HG03520 (cell line): ENCODE measurements at regions not wholly inside any gene's neighbourhood (a gene's known extent, or its start where the extent isn't known, plus 50 kb on each side); places are given as distances from the start of the nearest gene placed in this dataset.

Experiments
- ATAC-seq: cut with Tn5 transposase; IDR thresholded peaks from one replicate; pipeline ENCODE4 v1.9.1; 2021; ENCODE audit warnings: mild to moderate bottlenecking, moderate library complexity; ENCODE audit not compliant: unreplicated experiment

GRCh38 chr1:81498471-81499462 is 302.0 kb upstream of the ADGRL2 start:
- ATAC-seq = no peak

GRCh38 chr1:81496349-81496748 is 304.4 kb upstream of the ADGRL2 start:
- ATAC-seq = no peak

GRCh38 chr1:81493102-81493869 is 307.4 kb upstream of the ADGRL2 start:
- ATAC-seq = no peak

DNA sequence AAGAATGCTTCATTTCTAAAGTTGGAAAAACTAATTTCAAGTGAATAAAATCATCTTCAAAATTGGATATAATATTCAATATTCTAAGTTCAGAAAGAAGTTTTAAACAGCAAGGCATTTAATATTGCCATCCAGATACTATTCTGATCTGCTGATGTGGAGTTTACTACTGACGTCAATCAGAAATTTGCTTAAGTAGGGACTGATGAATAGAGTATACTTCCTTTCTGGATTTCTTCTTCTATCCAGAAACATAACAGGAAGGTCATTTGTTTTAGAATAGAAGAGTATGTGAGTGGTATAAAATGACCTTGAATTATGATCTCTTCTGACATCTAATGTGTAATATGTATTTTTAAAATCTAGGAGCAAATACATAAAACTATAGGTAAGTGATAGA is 308.1 kb upstream of the ADGRL2 start:
- ATAC-seq = no peak

- ATAC-seq = no peak
Measured at GRCh38 chr1:81490614-81491013, 310.1 kb upstream of the ADGRL2 start.

DNA sequence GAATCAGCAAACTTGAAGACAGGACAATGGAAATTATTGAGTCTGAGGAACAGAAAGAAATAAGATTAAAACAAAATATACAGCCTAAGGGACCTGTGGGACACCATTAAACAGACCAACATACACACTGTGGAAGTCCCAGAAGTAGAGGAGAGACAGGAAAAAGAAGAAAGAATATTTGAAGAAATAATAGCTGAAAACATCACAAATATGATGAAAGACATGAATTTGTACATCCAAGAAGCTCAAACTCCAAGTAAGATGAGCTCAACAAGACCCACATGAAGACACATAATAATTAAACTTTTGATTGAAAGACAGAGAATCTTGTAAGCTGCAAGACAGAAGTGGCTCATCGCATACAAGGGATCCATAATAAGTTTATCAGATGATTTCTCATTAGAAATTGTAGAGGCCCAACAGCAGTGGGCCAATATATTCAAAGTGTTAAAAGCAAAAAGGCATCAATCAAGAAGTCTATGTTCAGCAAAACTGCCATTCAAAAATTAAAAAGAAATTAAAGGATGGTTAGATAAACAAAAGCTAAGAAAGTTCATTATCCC is 311.3 kb upstream of the ADGRL2 start:
- ATAC-seq = no peak

GRCh38 chr1:81484284-81484683 is 316.4 kb upstream of the ADGRL2 start:
- no peak for ATAC-seq

DNA sequence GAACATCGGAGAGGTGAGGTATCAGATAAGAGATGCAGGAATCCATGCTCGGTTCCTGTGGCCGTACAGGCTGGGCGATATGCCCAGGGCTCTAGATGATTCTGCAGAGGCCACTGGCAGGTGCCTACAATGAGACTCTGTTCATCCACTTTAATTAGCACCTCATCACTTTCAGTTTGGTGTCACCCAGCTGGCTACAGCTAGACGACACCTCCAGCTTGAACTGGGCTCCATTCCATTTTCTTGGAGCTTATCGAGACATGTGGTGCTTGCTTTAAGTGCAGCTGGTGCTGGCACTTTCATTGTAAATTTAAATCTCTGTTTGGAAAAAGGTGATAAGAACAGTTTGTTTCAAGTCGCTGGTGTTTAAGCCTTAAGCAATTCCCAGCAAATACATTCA is 322.5 kb upstream of the ADGRL2 start:
- no peak for ATAC-seq

DNA sequence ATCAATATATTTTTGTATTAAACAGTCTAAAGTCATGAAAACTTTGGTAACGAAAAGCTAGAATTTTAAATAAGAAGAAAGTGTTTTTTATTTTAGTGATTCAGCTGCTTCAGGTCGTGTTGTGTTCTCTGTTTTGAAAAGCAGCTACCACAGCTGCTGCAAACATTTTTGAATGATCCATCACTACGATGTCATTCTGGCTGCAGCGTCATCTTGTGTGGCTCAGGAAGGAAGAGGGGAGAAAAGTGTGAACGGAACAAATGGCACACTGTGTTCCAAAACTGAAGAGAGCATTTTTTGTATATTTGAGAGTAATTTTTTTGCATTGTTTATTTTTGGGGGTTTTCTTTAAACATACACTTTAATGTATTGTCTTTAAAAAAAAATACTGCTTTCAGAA is 323.0 kb upstream of the ADGRL2 start:
- no peak for ATAC-seq

DNA sequence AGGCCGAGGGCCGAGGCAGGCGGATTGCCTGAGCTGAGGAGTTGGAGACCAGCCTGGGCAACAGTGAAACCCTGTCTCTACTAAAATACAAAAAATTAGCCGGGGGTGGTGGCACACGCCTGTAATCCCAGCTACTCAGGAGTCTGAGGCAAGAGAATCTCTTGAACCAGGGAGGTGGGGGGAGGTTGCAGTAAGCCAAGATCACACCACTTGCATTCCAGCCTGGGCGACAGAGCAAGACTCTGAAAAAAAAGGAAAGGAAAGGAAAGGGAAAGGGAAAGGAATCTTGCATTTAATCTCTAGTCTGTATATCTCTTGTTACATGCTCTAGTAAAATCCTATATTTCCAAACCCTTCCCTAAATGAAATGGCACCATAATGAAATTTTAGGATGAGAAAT is 328.3 kb upstream of the ADGRL2 start:
- ATAC-seq = no peak

- no peak for ATAC-seq
Measured at GRCh38 chr1:81471255-81471654, 329.5 kb upstream of the ADGRL2 start.

GRCh38 chr1:81470275-81470674 is 330.5 kb upstream of the ADGRL2 start:
- ATAC-seq = no peak

DNA sequence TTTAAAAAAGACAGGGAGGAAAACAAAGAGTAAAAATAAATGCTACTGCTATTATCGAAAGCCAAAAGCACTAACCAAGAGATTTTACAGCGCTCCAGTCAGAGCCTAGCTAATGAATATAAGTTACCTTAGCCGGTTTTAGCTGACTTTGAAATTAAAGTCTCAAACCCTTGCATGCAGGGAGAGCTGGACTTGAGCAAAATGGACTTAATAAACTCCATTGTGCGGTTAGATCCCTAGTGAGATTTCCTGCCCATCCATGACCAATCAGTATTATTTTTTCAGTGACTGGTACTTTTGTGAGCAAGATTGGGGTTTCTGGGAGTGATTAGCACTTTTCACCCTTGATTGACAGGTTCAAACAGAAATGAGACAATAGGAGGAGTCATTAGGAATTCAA is 333.4 kb upstream of the ADGRL2 start:
- ATAC-seq = no peak

GRCh38 chr1:81466961-81467360 is 333.8 kb upstream of the ADGRL2 start:
- no peak for ATAC-seq

- no peak for ATAC-seq
Measured at GRCh38 chr1:81463936-81464837, 336.5 kb upstream of the ADGRL2 start.

- no peak for ATAC-seq
Measured at GRCh38 chr1:81459043-81459442, 341.7 kb upstream of the ADGRL2 start.

- no peak for ATAC-seq
Measured at GRCh38 chr1:81458186-81458585, 342.5 kb upstream of the ADGRL2 start.

DNA sequence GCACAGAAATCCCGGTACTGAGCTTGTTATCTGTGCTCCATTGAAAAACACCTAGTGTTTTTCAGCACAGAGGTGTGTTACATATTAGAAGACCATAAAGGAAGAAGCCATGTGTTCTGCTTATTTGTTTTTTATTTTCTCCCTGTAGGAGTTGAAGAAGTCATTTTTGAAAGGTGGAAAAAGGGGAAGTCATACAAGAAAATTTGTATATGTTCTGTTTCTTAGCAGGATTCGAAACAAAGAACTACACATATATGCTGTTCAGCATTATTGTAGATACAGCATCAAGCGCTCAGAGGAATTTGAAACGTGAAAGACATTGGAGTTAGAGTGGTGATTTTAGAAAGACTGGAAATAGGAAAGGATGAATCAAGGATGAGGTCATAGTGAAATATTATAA is 345.3 kb upstream of the ADGRL2 start:
- ATAC-seq = no peak

DNA sequence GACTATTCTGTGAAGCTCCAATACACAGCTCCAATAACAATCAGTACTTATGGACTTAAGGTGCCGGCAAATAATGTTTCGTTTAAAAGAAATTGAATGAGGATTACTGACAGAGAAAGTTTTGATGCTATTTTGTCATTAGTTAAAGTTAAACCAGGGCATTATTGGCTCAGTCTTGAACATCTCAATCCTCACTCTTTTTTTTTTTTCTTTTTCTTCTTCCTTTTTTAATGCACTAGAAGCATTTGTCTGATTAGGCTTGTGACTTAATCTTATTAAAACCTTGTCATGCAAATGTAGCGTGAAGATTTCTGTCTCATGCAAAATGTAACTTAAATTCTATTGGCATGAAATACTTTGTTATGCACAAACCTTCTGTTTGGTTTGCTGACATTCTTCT is 346.8 kb upstream of the ADGRL2 start:
- no peak for ATAC-seq

DNA sequence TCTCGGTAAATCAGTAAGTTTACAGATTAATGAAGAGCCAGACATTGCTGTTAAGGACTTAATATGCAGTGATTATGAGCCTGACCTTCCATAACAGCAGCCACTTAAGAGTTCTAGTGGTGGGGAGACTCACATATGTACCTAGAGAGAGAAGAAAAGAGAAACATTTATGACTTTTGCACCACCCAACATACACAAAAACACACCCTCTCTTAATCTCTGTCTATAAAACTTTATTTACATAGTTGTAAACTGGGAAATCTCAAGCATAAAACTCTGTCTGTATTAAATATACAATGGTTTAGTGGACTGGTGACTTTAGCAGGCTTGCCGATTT is 347.4 kb upstream of the ADGRL2 start:
- no peak for ATAC-seq
